Naive thymus-derived CD4-positive, alpha-beta T cell (primary cell): ENCODE measurements at regions not wholly inside any gene's neighbourhood (a gene's known extent, or its start where the extent isn't known, plus 50 kb on each side); places are given as distances from the start of the nearest gene placed in this dataset.
"Not testable (repeated sequence)": the region's sequence is repeated elsewhere in the genome, so short reads cannot be mapped to it uniquely, and the experiment has no call there.

Experiments
- ATAC-seq: fragments of 150-1000 bp; cut with Tn5 transposase; 2 replicates; pipeline ENCODE4 v1.10.0; 2021; ENCODE audit warnings: mild to moderate bottlenecking, moderate library complexity
- CTCF ChIA-PET: fragments of 350-600 bp; sonication (Branson Sonifier 250); formaldehyde crosslinking; loops from one replicate; lab custom pipeline; 2021; ENCODE audit warnings: antibody characterized with exemption; lab: Charles Lee
- POLR2A ChIA-PET: fragments of 350-600 bp; sonication (Branson Sonifier 250); formaldehyde crosslinking; loops from one replicate; lab custom pipeline; 2021; ENCODE audit warnings: antibody characterized with exemption, inconsistent platforms; lab: Charles Lee
- DNase-seq, 9 donors: peaks; one replicate each; pipeline versions ENCODE4 v3.0.0 to v3.0.0-alpha.2; 2020 to 2022; ENCODE audit warnings: mixed read lengths in 1 of 9
- H3K27ac ChIP-seq: one replicate; pipeline ENCODE4 v1.7.0; 2013; ENCODE audit warnings: mild to moderate bottlenecking, low read depth, low read length, moderate library complexity
- H3K27me3 ChIP-seq, 2 donors: one replicate each; pipeline ENCODE4 v1.7.0; 2013; ENCODE audit warnings: low read length in 2 of 2, mild to moderate bottlenecking in 2 of 2, moderate library complexity in 2 of 2; ENCODE audit not compliant: control insufficient read depth in 2 of 2, insufficient read depth in 2 of 2
- H3K36me3 ChIP-seq, 3 experiments: 1 replicate in 2 of 3; 2 replicates in 1 of 3; pipeline ENCODE4 v1.7.0; 2013; ENCODE audit warnings: low read length in 3 of 3, mild to moderate bottlenecking in 3 of 3, moderate library complexity in 1 of 3; ENCODE audit not compliant: insufficient read depth in 3 of 3, control insufficient read depth in 2 of 3
- H3K4me1 ChIP-seq, 2 donors: one replicate each; pipeline ENCODE4 v1.7.0; 2013; ENCODE audit warnings: low read length in 2 of 2, mild to moderate bottlenecking in 2 of 2, moderate library complexity in 1 of 2; ENCODE audit not compliant: control insufficient read depth in 2 of 2, insufficient read depth in 2 of 2
- H3K4me3 ChIP-seq: 2 replicates; pipeline ENCODE4 v1.7.0; 2013; ENCODE audit warnings: mild to moderate bottlenecking, low read length
- H3K9me3 ChIP-seq, 3 experiments: 1 replicate in 2 of 3; 2 replicates in 1 of 3; pipeline ENCODE4 v1.7.0; 2013; ENCODE audit warnings: low read length in 3 of 3; ENCODE audit not compliant: control insufficient read depth in 2 of 3
- H3K27ac Mint-ChIP-seq, 9 donors: one replicate each; pipeline ENCODE4 v1.8.0; 2020 to 2022; ENCODE audit warnings: mixed read lengths in 9 of 9, mild to moderate bottlenecking in 8 of 9, moderate library complexity in 5 of 9, inconsistent platforms in 2 of 9
- H3K27me3 Mint-ChIP-seq, 5 donors: one replicate each; pipeline ENCODE4 v1.8.0; 2021 to 2022; ENCODE audit warnings: mixed read lengths in 5 of 5, mild to moderate bottlenecking in 1 of 5
- H3K36me3 Mint-ChIP-seq, 5 donors: one replicate each; pipeline ENCODE4 v1.8.0; 2020 to 2022; ENCODE audit warnings: mixed read lengths in 5 of 5, mild to moderate bottlenecking in 3 of 5, inconsistent platforms in 1 of 5
- H3K4me1 Mint-ChIP-seq, 7 donors: one replicate each; pipeline ENCODE4 v1.8.0; 2020 to 2022; ENCODE audit warnings: mixed read lengths in 7 of 7, mild to moderate bottlenecking in 3 of 7, inconsistent platforms in 1 of 7
- H3K4me3 Mint-ChIP-seq, 10 donors: one replicate each; pipeline ENCODE4 v1.8.0; 2020 to 2022; ENCODE audit warnings: mild to moderate bottlenecking in 10 of 10, mixed read lengths in 10 of 10, moderate library complexity in 6 of 10, inconsistent platforms in 2 of 10
- H3K9me3 Mint-ChIP-seq, 11 donors: one replicate each; pipeline ENCODE4 v1.8.0; 2020 to 2022; ENCODE audit warnings: mixed read lengths in 11 of 11, mild to moderate bottlenecking in 4 of 11, inconsistent platforms in 1 of 11, moderate library complexity in 1 of 11
- intact Hi-C, 2 donors: fragments of 100-400 bp; cut with micrococcal nuclease; formaldehyde crosslinking; loops; one replicate each; pipeline ENCODE4 v1.15.1; 2023

DNA sequence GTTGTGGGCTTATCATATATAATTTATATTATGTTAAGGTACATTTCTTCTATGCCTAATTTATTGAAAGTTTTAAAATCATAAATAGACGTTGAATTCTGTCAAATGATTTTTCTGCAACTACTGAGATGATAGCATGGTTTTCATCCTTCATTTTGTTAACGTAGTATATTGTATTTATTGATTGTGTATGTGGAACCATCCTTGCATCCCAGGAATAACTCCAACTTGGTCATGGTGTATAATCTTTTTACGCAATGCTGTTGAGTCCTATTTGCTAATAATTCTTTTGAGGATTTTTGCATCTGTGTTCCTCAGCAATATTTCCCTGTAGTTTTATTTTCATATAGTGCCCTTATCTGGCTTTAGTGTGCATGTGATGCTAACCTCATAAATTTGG, 152.7 kb downstream of the ADCYAP1 start:
- Mint-ChIP-seq H3K4me3 (no peak overlapping the region), H3K9me3 (peaks cover 0 to 22% (median 4%) of the 10 kb centered on the region in 11 donors), H3K27me3 (peaks cover 0 to 8% (median 0%) of the 10 kb centered on the region in 5 donors), H3K36me3 (no peaks in the 10 kb centered on the region), H3K27ac (no peak overlapping the region), H3K4me1 (no peaks in the 10 kb centered on the region)
- Histone ChIP-seq H3K27ac (no peak overlapping the region), H3K4me1 (no peaks in the 10 kb centered on the region), H3K36me3 (no peaks in the 10 kb centered on the region), H3K27me3 (no peaks in the 10 kb centered on the region), H3K9me3 (no peaks in the 10 kb centered on the region), H3K4me3 (no peak overlapping the region)
- intact Hi-C loops, result no loop called here
- ATAC-seq, result no peak
- ChIA-PET POLR2A (no interaction called here), CTCF (no interaction called here)
- DNase-seq, result no peak

DNA sequence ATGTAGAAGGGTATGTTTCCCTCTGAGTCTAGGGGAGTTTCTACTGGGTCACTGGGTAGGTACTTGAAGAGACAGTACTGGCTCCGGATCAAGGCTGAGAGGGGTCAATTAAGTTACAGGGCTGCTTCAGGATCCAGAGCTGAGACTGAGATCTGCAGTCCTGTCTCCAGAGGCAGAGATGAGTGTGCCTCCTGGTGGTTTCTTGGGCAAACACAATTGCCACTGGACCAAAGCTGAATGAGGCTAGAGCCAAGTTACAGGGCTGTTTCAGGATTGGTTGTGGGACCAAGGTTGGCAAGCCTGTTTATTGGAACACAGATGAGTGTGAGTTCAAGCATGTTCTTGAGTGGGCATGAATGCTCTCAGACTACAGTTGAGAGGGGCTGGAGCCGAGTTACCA, 157.9 kb downstream of the ADCYAP1 start:
- CTCF ChIA-PET, result no interaction called here
- Histone ChIP-seq H3K27me3 (no peaks in the 10 kb centered on the region), H3K4me3 (no peak overlapping the region), H3K4me1 (no peaks in the 10 kb centered on the region), H3K9me3 (no peaks in the 10 kb centered on the region), H3K36me3 (no peaks in the 10 kb centered on the region), H3K27ac (no peak overlapping the region)
- DNase-seq, result no peak
- no peak for ATAC-seq
- Mint-ChIP-seq H3K9me3 (peaks cover 0 to 16% (median 4%) of the 10 kb centered on the region in 11 donors), H3K4me1 (no peaks in the 10 kb centered on the region), H3K27ac (no peak overlapping the region), H3K4me3 (no peak overlapping the region), H3K36me3 (no peaks in the 10 kb centered on the region), H3K27me3 (peaks cover 0 to 9% (median 0%) of the 10 kb centered on the region in 5 donors)
- intact Hi-C loops, result loop anchor here in 1 of 2 donors (10.0 kb wide), 1 partner anchor 68 kb away; no protein-coding TSS in a partner anchor
- POLR2A ChIA-PET, result no interaction called here

DNA sequence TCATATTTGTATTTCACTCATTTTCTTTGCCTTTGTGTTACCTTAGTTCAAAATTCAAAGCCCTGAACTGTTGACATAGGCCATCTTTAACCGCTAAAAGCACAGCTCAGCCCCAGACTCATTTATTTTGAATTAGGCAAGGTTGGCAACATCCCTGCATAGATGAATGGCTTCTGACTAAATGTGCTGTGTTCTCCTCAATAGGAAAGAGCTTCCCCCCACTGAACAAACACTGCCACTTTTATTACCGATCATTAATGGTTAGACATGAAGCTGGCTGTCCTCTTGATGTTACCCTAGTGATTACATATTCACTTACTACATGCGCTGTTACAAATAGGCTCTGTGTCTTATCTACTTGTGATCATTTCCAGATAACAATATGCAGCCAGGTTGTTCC, 170.7 kb downstream of the ADCYAP1 start:
- no peak overlapping the region for H3K4me3 Mint-ChIP-seq
- H3K27me3 ChIP-seq, result no peaks in the 10 kb centered on the region
- intact Hi-C loops, result no loop called here
- ATAC-seq, result no peak
- POLR2A ChIA-PET, result no interaction called here
- H3K9me3 ChIP-seq, result no peaks in the 10 kb centered on the region
- peaks cover 0 to under 1% (median 0%) of the 10 kb centered on the region in 11 donors for H3K9me3 Mint-ChIP-seq
- H3K27me3 Mint-ChIP-seq, result peaks cover 0 to 9% (median 2%) of the 10 kb centered on the region in 5 donors
- no peak overlapping the region for H3K27ac Mint-ChIP-seq
- H3K4me1 Mint-ChIP-seq, result no peaks in the 10 kb centered on the region
- H3K36me3 ChIP-seq, result no peaks in the 10 kb centered on the region
- CTCF ChIA-PET, result interaction anchor here (0.6 kb wide), 1 partner anchor 1222 kb away, joined by 4 read pairs; no protein-coding TSS in a partner anchor
- no peaks in the 10 kb centered on the region for H3K4me1 ChIP-seq
- H3K36me3 Mint-ChIP-seq, result no peaks in the 10 kb centered on the region
- no peak overlapping the region for H3K4me3 ChIP-seq
- no peak for DNase-seq
- no peak overlapping the region for H3K27ac ChIP-seq

DNA sequence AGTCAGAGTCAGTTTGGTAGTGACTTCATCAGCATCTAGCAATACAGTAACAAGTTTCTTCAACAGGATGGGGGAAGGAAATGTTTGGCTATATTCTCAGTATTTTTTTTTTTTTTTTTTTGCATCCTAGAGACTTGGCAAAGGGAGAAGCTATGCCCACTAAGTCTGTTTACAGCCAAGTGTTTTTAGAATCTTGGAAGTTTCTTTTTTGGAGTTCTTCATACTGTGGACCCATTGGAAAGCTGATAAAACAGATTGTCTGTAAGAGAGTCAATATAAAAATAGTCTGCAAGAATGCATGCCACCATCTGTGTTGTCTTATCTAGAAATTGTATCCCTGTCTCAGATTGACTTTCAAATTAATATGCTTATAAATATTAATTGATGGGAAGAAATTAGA, 171.2 kb downstream of the ADCYAP1 start:
- ATAC-seq (no peak), DNase-seq (no peak)
- Mint-ChIP-seq H3K27ac (no peak overlapping the region), H3K9me3 (peaks cover 0 to 6% (median 0%) of the 10 kb centered on the region in 11 donors), H3K4me3 (no peak overlapping the region), H3K27me3 (peaks cover 0 to 9% (median 4%) of the 10 kb centered on the region in 5 donors), H3K36me3 (no peaks in the 10 kb centered on the region), H3K4me1 (no peaks in the 10 kb centered on the region)
- Histone ChIP-seq H3K27me3 (no peaks in the 10 kb centered on the region), H3K36me3 (no peaks in the 10 kb centered on the region), H3K9me3 (no peaks in the 10 kb centered on the region), H3K4me3 (no peak overlapping the region), H3K4me1 (no peaks in the 10 kb centered on the region), H3K27ac (no peak overlapping the region)
- intact Hi-C loops, result no loop called here
- ChIA-PET POLR2A (no interaction called here), CTCF (no interaction called here)

DNA sequence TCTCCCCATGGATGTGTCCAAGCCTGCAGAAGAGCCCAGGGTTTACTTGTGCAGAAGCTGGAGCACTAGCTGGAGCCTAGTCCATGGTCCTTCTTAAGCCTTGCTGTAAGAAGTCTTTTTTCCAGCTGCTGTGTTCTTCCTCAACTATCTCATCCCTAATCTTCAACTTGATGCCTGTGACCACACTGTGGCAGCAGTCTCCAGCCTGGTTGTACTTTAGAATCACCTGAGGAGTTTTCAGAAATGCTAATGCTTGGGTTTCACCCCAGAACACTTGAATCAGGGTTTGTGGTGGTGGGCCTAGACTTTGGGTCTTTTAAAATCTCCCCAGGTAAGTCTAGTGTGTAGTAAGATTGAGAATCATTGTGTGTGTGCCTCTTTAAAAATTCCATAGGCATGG, 173.6 kb downstream of the ADCYAP1 start:
- no peak overlapping the region for H3K4me3 Mint-ChIP-seq
- intact Hi-C loops, result no loop called here
- ATAC-seq, result no peak

DNA sequence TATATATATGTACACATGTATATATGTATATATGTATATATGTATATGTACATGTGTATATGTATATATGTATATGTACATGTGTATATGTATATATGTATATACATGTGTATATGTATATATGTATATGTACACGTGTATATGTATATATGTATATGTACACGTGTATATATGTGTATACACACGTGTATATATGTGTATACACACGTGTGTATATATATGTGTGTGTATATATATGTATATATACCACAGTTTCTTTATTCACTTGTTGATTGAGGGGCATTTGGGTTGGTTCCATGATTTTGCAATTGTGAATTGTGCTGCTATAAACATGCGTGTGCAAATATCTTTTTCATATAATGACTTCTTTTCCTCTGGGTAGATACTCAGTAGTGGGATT, 179.0 kb downstream of the ADCYAP1 start:
- ATAC-seq, H3K4me3 ChIP-seq, H3K27me3 ChIP-seq, H3K27ac Mint-ChIP-seq, intact Hi-C loops, H3K9me3 ChIP-seq, H3K36me3 Mint-ChIP-seq, POLR2A ChIA-PET, H3K36me3 ChIP-seq, H3K4me3 Mint-ChIP-seq, CTCF ChIA-PET, H3K27ac ChIP-seq, DNase-seq, H3K4me1 Mint-ChIP-seq, H3K27me3 Mint-ChIP-seq, H3K4me1 ChIP-seq: not testable (repeated sequence)
- peaks cover 4 to 26% (median 17%) of the 10 kb centered on the region in 11 donors for H3K9me3 Mint-ChIP-seq

More for the DNA sequence above, 173.6 kb downstream of the ADCYAP1 start:
- no peak overlapping the region for H3K27ac Mint-ChIP-seq
- peaks cover 0 to 9% (median 4%) of the 10 kb centered on the region in 5 donors for H3K27me3 Mint-ChIP-seq
- H3K4me1 Mint-ChIP-seq, result no peaks in the 10 kb centered on the region
- ChIA-PET POLR2A (no interaction called here), CTCF (no interaction called here)
- Histone ChIP-seq H3K36me3 (no peaks in the 10 kb centered on the region), H3K4me3 (no peak overlapping the region), H3K27me3 (no peaks in the 10 kb centered on the region), H3K27ac (no peak overlapping the region), H3K4me1 (no peaks in the 10 kb centered on the region), H3K9me3 (no peaks in the 10 kb centered on the region)
- peaks cover 0 to 6% (median 0%) of the 10 kb centered on the region in 11 donors for H3K9me3 Mint-ChIP-seq
- H3K36me3 Mint-ChIP-seq, result no peaks in the 10 kb centered on the region
- DNase-seq, result no peak

DNA sequence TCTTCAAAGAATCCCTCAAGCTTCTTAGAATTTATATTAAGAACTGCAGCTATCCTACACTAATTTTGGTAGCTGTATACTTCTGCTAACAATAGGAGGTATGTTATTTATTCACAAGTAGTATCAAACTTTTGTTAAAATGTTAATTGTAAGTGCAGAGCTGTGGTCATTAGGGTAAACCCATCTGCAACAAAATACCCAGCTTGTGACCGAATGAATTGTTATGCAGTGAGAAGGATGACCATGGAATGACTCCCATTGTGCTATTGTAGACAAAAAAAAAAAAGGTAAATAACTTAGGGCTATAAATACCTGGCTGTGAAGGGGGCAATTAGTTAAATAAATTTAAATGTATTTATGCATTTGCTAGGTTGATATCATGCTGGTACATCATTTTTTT, 186.1 kb downstream of the ADCYAP1 start:
- no peaks in the 10 kb centered on the region for H3K36me3 Mint-ChIP-seq
- no peaks in the 10 kb centered on the region for H3K27me3 ChIP-seq
- ChIA-PET CTCF (no interaction called here), POLR2A (no interaction called here)
- no peak for DNase-seq
- H3K27me3 Mint-ChIP-seq, result peaks cover 0 to 3% (median 0%) of the 10 kb centered on the region in 5 donors
- no peak overlapping the region for H3K4me3 Mint-ChIP-seq
- H3K4me3 ChIP-seq, result no peak overlapping the region
- H3K9me3 ChIP-seq, result peaks cover 0 to 4% (median 0%) of the 10 kb centered on the region in 3 experiments
- no peaks in the 10 kb centered on the region for H3K36me3 ChIP-seq
- H3K4me1 ChIP-seq, result no peaks in the 10 kb centered on the region
- no peak overlapping the region for H3K27ac Mint-ChIP-seq
- H3K4me1 Mint-ChIP-seq, result no peaks in the 10 kb centered on the region
- H3K27ac ChIP-seq, result no peak overlapping the region
- no peak for ATAC-seq
- H3K9me3 Mint-ChIP-seq, result peaks cover 6 to 37% (median 16%) of the 10 kb centered on the region in 11 donors
- intact Hi-C loops, result no loop called here
